Bone marrow (tissue), 2 donors: ENCODE measurements at regions not wholly inside any gene's neighbourhood (a gene's known extent, or its start where the extent isn't known, plus 50 kb on each side); places are given as distances from the start of the nearest gene placed in this dataset.

ENCODE experiments used
- DNase-seq, 2 donors: peaks; one replicate each; lab custom pipeline; 2025; lab: John Stamatoyannopoulos, UW

- no peak for DNase-seq
Measured at GRCh38 chr13:104318121-104318520, 1251.9 kb upstream of the SLC10A2 start.

GRCh38 chr13:104315606-104316005 is 1249.4 kb upstream of the SLC10A2 start:
- no peak for DNase-seq

GRCh38 chr13:104314926-104315535 is 1248.8 kb upstream of the SLC10A2 start:
- no peak for DNase-seq

- no peak for DNase-seq
Measured at GRCh38 chr13:104314321-104314720, 1248.1 kb upstream of the SLC10A2 start.

- DNase-seq, result no peak
Measured at GRCh38 chr13:104310861-104311260, 1244.6 kb upstream of the SLC10A2 start.

GRCh38 chr13:104309431-104309830 is 1243.2 kb upstream of the SLC10A2 start:
- no peak for DNase-seq

GRCh38 chr13:104301171-104301975 is 1235.2 kb upstream of the SLC10A2 start:
- no peak for DNase-seq

- no peak for DNase-seq
Measured at GRCh38 chr13:104297075-104297474, 1230.9 kb upstream of the SLC10A2 start.

- DNase-seq, result no peak
Measured at GRCh38 chr13:104296286-104296685, 1230.1 kb upstream of the SLC10A2 start.

- DNase-seq, result no peak
Measured at GRCh38 chr13:104295537-104295936, 1229.3 kb upstream of the SLC10A2 start.

- DNase-seq, result no peak
Measured at GRCh38 chr13:104289400-104289799, 1223.2 kb upstream of the SLC10A2 start.

GRCh38 chr13:104288496-104288895 is 1222.3 kb upstream of the SLC10A2 start:
- no peak for DNase-seq

GRCh38 chr13:104286566-104287290 is 1220.5 kb upstream of the SLC10A2 start:
- no peak for DNase-seq

- DNase-seq, result no peak
Measured at GRCh38 chr13:104281910-104282309, 1215.7 kb upstream of the SLC10A2 start.

GRCh38 chr13:104270731-104271130 is 1204.5 kb upstream of the SLC10A2 start:
- no peak for DNase-seq

GRCh38 chr13:104267206-104267811 is 1201.1 kb upstream of the SLC10A2 start:
- no peak for DNase-seq

- DNase-seq, result no peak
Measured at GRCh38 chr13:104256701-104257100, 1190.5 kb upstream of the SLC10A2 start.

- DNase-seq, result no peak
Measured at GRCh38 chr13:104253063-104253680, 1187.0 kb upstream of the SLC10A2 start.

- DNase-seq, result no peak
Measured at GRCh38 chr13:104251931-104252330, 1185.7 kb upstream of the SLC10A2 start.

GRCh38 chr13:104246955-104247354 is 1180.7 kb upstream of the SLC10A2 start:
- no peak for DNase-seq

- no peak for DNase-seq
Measured at GRCh38 chr13:104206450-104207044, 1140.3 kb upstream of the SLC10A2 start.

GRCh38 chr13:104204177-104204576 is 1138.0 kb upstream of the SLC10A2 start:
- DNase-seq, result no peak
